Body of pancreas (tissue), 4 donors: ENCODE measurements at regions not wholly inside any gene's neighbourhood (a gene's known extent, or its start where the extent isn't known, plus 50 kb on each side); places are given as distances from the start of the nearest gene placed in this dataset.

ENCODE experiments used
- POLR2A ChIP-seq, 3 donors: fragments of 450-650 bp; IDR thresholded peaks; one replicate each; pipeline ENCODE4 v1.6.1; 2016; ENCODE audit warnings: antibody characterized with exemption in 3 of 3, mild to moderate bottlenecking in 2 of 3
- TF ChIP-seq, protein P1 (sequence below), 7 experiments: fragments of 450-650 bp in 4 of 7; fragments of 200-600 bp in 3 of 7; sonication (generic) in 3 of 7; IDR thresholded peaks; one replicate each; pipeline ENCODE4 v1.5.1; 2016 to 2019; ENCODE audit warnings: antibody characterized with exemption in 7 of 7

DNA sequence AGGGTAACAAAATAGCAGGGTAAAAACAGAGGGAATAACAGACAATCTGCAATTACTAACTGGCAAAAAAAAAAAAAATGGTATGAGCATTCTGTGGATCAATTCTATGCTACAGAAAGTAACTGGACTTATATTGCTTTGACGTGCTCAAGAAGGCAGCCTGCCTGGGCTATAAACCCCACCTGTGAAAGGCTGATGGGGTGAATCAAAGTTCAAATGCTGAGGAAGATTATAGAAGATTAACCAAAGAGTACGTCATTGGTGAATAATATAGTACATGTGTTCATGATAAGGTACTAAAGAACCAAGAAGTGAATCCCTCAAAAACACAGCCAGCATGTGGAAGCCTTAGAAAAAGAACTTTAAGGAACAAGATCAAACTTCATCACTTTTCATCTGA is 441.9 kb upstream of the PTCHD4 start:
- TF ChIP-seq, protein P1, sequence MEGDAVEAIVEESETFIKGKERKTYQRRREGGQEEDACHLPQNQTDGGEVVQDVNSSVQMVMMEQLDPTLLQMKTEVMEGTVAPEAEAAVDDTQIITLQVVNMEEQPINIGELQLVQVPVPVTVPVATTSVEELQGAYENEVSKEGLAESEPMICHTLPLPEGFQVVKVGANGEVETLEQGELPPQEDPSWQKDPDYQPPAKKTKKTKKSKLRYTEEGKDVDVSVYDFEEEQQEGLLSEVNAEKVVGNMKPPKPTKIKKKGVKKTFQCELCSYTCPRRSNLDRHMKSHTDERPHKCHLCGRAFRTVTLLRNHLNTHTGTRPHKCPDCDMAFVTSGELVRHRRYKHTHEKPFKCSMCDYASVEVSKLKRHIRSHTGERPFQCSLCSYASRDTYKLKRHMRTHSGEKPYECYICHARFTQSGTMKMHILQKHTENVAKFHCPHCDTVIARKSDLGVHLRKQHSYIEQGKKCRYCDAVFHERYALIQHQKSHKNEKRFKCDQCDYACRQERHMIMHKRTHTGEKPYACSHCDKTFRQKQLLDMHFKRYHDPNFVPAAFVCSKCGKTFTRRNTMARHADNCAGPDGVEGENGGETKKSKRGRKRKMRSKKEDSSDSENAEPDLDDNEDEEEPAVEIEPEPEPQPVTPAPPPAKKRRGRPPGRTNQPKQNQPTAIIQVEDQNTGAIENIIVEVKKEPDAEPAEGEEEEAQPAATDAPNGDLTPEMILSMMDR (IDR thresholded peaks at IDR 0.05): no peak
- TF ChIP-seq POLR2A (IDR thresholded peaks at IDR 0.05): no peak
